Nucleus accumbens (tissue), 56 donors: ENCODE measurements at regions not wholly inside any gene's neighbourhood (a gene's known extent, or its start where the extent isn't known, plus 50 kb on each side); places are given as distances from the start of the nearest gene placed in this dataset.
"Not testable (repeated sequence)": the region's sequence is repeated elsewhere in the genome, so short reads cannot be mapped to it uniquely, and the experiment has no call there.

Experiments
- DNase-seq, 56 donors: peaks; one replicate each; lab custom pipeline; 2025; lab: John Stamatoyannopoulos, UW

DNA sequence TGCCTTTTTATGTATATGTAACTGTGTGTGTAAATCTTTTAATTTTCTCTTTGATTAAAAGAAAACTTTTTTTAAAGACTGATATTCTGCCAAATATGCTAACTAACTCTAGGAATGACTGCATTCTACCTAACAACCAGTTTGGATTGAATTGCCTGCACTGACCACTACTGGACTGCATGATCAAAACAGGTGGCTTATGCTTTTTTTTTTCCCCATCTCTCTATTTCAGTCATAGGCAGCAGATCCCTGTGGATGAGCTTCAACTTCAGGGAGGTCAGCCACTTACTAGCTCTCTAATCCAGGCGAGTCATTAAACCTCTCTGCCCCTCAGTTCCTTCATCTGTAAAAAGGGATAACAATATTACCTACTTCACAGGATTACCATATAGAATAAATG is 138.6 kb upstream of the SERTAD2 start:
- DNase-seq: no peak

DNA sequence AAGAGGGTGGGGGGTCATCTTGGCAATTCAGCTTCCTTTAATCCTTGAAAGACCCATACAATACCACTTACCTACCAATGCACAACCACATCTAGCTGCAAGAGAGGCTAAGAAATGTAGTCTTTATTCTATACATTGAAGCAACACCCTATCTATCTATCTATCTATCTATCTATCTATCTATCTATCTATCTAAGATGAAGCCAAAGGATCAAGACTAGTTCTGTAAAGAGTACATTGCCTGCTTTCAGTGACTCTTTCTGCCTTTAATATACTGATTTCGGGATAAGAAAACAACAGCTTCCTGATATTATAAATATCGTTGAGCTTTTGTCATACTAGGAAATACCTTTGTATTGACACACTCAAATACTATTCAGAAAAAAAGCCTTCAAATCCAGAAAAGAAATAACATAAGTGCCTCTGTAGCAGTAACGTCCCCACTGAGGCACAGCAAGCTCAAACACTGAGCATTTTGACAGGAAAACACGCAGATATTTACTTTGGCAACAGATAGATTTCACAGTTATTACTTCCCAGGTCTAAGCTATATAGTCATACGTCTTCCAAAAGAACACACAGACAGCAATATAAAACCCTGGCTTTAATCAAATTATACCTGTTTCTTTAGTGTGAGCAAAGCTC is 139.4 kb upstream of the SERTAD2 start:
- no peak for DNase-seq

DNA sequence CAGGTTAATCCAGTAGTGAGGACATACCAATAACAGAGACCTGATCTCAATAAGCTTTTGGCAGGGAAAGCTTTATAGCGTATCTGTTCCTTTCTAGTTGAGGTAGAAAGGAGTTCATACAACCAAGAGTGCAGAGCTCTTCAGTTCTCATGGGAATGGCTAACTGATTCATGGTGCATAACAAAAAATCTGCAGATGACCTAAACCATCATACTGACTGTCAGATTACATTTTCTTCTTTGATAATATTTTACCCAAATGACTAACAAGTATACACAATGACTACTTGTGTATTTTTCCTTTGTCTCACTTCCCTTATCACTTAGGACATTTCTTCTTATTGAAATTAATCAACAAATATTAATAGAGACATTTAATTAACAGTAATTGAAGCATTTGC is 140.0 kb upstream of the SERTAD2 start:
- DNase-seq: no peak

DNA sequence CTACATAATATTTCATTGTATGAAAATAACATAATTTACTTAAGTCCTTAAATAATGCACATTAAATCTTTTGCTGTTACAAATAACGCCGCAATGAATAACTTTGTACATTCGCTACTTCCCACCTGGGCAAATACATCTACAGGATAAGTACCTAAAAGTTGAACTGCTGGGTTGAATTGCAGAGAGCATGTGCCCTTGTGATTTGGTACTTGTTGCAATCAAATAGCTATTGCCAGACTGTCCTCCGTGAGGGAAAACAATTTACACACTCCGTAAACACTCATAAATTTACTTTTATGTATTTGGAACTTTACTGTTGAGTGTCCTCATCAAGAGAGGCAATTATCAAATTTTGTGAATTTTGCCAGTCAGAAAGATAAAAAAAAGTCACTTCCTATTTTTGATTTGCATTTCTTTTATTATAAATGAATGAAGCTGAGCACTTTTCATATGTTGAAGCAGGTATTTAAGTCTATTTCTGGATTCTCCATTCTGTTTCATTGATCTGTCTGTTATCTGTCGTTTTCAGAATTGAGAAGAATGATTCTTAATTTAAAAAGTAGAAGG is 140.8 kb upstream of the SERTAD2 start:
- no peak for DNase-seq

DNA sequence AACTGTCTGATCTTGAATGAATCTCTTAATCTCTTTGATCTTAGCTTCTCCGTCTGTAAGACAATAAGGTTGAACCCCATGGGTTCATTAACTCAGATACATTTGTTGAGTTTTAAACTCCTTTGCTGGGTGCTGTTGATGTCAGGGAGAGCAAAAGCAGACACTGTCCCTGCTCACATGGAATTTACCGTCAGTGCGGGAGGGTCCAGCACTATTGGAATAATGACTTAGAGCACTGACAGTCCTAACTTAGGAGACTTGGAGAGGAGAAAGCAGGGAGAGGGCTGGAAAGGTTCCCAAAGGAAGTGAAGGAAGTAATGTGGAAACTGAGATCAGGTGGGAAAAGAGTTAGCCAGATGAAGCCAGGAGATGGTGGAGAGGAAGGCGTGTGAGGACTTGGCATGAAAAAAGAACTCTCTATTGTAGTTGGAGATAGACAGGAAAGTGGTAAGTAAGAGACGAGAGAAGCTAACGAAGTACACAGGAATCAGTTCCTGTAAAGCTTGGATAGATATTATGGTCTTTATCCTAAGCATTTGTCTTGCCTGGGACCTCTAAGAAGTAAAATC is 141.4 kb upstream of the SERTAD2 start:
- DNase-seq: no peak

DNA sequence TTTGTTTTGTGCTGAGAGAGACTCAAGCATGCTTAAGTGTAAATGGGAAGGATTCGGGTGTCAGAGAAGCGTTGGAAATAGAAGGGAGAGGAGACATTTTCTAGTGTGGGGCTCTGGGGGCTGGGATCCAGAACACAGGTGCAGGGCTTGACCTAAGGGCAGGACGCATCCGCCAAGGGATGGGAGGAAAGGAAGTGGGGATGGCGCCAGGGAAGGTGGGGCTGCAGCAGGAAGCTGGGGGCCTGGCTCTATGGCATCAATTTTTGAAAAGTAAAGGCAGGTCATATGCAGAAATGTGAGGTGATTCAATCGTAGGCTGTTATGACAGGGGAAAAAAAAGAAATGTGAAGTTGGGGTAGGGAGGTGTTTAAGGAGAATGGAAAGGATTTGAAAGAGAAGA is 143.2 kb upstream of the SERTAD2 start:
- no peak for DNase-seq

DNA sequence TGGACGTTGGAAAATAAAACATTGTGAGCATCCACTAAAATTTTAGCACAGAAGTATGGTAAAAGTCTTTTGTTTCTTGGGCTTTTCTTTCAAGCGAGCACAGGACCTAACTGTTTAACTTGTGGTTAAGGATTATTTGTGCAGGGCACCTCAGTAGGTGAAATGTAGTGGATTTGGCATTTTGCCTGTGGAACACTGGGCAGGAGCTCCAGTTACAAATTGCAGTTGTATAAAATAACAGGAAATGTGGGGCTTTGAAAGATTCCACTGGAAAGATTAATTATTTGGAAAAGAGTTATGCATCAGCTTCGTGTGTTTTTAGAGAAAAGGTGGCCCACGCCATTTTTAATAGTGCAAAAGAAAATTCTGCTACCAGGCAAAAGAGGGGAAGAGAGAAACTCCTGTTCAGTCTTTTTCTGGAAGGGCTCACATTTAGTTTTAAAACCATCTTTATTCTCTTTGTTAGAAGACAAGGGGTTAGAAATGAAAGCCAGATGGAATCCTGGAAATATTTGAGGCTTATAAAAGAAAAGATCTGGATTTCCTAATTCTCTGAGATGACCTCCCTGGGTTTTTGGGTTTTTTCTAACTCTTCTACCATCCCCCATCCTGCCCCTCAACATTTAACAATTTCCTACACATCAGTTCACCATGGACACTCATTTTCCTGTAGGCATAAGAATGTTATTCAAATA is 144.3 kb upstream of the SERTAD2 start:
- no peak for DNase-seq

DNA sequence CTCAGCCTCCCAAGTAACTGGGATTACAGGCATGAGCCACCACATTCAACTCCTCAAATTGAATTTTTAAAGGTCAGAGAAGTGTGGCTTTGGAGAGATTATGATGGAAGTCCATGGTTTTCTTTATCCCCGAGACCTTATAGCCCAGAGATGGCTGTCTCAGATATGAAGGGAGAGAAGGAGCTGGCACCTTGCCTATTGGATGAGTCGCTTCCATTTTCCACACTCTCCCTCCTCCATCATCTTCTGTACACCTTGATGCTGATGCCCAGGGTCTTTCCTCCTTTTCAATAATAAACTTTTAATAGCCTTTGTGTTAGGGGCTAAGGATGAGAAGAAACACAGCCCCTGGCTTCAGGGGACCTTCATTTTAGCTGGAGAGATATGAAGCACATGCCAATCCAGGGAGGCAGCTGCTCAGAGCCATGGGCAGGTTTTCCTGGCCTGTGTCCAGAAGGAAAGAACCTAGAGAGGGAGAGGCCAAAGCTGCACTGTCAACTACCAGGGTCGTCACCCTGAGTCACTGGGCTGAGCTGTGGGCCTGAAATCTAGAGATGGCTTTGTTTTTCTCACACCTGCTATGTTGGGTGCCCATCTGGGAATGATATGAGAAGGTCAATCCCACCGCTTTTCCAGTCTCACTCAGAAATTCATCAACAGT is 146.0 kb upstream of the SERTAD2 start:
- no peak for DNase-seq

DNA sequence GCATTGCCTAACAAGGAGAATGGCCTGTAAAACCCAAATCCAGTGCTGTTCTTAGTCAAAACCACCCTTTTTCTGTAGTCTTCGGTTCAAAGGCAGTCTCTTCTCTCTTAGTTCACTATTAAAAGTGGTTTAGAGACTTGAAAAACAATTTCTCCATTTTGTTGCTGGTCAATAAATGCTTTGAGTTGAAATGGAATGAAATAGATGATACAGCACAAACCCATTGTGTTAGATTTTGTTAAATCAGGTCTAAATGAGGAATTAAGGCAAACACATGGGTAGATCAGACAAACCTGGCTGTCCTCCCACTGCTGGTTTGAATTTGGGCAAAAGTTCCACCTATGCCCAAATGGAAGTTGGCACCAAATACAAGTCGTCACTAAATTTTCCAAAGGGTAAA is 150.1 kb upstream of the SERTAD2 start:
- no peak for DNase-seq

DNA sequence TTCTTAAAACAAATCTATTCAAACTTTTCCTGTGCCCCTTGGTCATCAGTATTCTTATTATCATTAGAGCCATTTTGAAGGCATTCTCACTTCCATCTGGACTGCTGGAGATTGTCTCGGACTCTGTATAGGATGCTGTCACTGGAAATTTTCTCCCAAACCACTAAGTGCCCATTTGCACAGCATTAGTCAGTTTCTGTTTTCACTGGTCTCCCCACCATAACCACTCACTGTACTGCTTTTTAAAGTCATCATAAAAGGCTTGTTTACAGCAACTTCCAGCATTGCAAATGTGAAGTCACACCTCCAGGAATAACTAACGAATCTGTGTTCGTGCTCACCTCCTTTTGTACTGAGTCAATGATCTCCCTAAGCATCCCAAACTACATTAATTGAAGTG is 150.9 kb upstream of the SERTAD2 start:
- no peak for DNase-seq

DNA sequence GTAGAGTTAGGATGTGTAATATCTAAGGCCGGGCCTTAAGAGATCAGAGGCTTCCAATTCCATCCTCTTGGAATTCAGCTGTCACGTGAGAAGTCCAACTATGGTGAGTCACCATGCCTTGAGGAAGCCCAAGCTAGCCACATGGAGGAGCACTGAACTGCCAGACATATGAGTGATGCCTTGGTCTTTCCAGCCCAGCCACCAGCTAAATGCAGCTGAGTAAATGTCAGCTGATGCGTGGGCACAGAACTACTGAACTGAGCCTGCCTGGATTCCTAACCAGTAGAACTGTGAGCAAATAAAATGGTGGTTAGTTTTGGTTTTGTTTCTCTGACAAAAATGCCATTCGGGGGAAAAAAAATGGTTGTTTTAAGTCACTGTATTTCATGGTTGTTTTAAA is 153.7 kb upstream of the SERTAD2 start:
- DNase-seq: no peak

DNA sequence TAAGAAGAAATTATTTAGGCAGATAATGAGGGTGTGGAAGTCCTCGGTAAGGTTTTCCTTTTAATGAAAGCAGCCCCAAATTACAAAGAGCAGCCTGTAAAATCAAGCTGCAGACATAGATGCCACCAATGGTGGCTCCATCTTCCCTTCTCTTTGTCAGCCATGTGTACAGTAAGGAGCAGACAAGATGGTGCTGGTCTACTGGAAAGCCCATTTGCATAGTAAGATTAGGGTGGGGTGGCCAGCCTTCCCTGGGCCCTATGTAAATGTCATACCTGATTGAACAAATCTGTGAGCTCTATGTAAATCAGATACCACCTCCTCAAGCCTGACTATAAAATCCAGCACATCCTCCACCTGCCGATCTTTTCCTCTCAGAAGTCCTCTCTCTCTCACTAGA is 154.4 kb upstream of the SERTAD2 start:
- no peak for DNase-seq

DNA sequence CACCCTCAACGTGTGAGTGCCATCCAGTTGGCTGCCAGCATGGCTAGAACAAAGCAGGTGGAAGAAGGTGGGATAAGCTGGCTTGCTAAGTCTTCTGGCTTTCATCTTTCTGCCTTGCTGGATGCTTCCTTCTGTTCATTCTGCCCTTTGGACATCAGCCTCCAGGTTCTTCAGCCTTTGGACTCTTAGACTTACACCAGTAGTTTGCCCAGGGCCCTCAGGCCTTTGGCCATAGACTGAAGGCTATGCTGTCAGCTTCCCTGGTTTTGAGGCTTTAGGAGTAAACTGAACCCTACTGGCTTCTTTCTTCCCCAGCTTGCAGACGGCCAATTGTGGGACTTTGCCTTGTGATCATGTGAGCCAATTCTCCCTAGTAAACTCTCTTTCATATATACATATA is 155.0 kb upstream of the SERTAD2 start:
- DNase-seq: no peak

DNA sequence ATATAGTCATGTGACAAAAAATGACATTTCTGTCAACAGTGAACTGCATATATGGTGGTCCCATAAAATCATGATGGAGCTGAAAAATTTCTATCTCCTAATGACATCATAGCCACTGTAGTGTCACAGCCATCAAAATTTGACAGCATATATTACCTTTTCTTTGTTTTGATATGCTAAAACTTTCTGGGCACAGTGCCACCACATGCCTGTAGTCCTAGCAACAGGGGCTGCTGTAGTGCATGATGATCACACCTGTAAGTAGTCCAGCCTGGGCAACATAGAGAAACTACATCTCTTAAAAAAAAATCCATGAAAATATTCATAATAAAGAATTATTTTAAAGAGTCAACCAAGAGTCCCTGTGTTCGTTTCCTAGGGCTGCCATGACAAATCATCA is 155.5 kb upstream of the SERTAD2 start:
- DNase-seq: no peak

DNA sequence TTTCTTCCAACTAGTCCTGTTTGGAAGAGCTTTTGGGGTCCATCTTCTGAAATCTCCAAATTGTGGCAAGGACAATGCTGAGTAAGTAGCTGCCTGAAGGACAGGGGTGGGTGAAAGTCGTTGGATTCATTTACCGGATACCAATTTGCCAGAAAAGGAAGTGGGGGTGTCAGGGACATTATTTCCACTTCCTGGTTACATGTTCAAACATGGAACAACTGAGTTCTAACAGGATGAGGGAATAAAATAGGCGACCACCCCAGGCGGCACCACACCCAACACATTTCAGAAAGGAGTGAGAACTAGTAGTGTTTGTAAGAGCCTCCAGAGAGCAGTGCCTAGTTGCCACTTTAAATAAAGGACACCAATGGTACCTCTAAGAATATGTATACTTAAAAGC is 158.6 kb upstream of the SERTAD2 start:
- no peak for DNase-seq

DNA sequence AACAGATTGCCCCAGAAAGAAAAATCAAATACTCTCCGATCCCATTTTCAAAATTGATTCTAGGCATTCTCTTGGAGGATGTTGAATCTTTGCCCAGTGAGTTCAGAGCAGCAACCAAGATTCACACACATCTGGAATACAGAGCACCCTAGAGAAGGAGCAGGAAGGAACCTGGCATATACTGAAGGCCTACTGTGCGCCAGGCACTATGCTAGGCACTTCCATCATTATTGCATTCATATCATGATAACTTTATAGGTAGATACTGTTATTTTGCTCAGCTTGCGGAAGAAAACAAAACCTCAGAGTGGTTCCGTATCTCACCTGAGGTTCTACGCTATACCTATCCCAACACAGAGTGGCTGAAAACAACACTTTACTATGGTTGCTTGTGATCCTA is 160.3 kb upstream of the SERTAD2 start:
- DNase-seq: no peak

DNA sequence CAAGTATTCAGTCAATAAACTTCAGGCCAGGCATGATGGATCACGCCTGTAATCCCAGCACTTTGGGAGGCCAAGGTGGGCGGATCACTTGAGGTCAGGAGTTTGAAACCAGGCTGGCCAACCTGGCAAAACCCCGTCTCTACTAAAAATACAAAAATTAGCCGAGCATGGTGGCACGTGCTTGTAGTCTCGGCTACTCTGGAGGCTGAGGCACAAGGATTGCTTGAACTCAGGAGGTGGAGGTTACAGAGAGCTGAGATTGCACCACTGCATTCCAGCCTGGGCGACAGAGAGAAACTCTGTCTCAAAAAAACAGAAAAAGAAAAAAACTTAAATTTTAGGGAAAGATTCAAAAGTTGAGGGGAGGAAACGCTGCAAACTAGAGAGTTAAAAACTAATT is 162.8 kb upstream of the SERTAD2 start:
- DNase-seq: not testable (repeated sequence)

DNA sequence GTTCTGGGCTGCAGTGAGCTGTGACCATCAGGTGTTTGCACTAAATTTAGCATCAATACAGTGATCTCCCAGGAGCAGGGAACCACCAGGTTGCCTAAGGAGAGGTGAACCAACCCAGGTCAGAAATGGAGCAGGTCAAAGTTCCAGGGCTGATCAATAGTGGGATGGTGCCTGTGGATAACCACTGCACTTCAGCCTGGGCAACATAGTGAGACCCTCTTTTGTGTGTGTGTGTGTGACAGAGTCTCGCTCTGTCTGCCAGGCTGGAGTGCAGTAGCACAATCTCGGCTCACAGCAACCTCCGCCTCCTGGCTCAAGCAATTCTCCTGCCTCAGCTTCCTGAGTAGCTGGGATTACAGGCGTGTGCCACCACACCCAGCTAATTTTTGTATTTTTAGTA is 163.7 kb upstream of the SERTAD2 start:
- DNase-seq: no peak

DNA sequence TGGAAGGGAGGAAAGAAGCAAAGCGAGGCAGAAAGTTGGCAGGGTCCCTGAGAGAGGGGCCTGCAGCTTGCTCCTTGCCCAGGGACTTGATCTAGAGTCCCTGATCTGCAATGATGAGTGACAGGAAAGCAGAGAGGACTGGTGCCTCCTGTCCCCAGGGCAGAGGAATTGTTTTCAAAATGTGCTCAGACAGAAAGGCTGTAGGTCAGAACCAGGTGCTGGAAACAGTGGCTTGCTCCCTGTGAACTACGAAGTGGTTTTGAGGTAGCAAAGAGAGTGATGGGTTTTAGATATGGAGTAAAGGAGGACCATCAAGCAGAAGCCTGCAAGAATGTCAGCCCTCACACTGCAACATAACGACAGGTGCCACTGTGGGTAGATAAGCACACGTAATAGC is 164.9 kb upstream of the SERTAD2 start:
- DNase-seq: no peak

DNA sequence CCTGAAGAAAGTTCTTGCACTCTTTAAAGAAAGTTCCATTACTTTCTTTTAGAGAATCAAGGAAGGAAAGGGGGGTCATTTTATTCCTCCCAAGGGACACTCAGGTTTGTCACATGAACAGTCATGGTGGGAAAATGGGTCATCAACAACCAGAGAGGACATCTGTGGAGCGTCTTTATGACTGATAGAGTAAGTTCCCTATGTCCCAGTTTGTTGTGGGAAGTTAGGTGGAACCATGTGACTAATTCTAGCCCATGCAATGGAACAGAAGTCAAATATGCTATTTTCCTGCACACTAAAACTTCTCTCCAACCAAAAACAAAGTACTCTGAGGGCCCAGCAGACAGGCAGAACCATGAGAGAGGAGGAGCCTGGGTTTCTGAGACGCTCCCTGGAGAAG is 165.6 kb upstream of the SERTAD2 start:
- no peak for DNase-seq
